RWPE1 (cell line): ENCODE measurements at regions not wholly inside any gene's neighbourhood (a gene's known extent, or its start where the extent isn't known, plus 50 kb on each side); places are given as distances from the start of the nearest gene placed in this dataset.

ENCODE experiments used
- CTCF ChIA-PET: fragments of 350-600 bp; sonication (Branson Sonifier 250); formaldehyde crosslinking; extraction: SDS; loops from one replicate; lab custom pipeline; 2021; lab: Yijun Ruan, JAX
- POLR2A ChIA-PET: fragments of 400-600 bp; formaldehyde crosslinking; extraction: SDS; loops from one replicate; lab custom pipeline; 2020; ENCODE audit warnings: antibody characterized with exemption; ENCODE audit not compliant: low non-redundant PET; lab: Yijun Ruan, JAX
- DNase-seq: peaks from one replicate; pipeline ENCODE4 v3.0.0; 2012; ENCODE audit warnings: low spot score
- H3K27ac ChIP-seq: fragments of 450-650 bp; 2 replicates; pipeline ENCODE4 v1.5.1; 2017
- CTCF ChIP-seq: fragments of 450-650 bp; conservative IDR thresholded peaks from 2 replicates; pipeline ENCODE4 v1.5.1; 2017; ENCODE audit warnings: low read depth, mild to moderate bottlenecking

DNA sequence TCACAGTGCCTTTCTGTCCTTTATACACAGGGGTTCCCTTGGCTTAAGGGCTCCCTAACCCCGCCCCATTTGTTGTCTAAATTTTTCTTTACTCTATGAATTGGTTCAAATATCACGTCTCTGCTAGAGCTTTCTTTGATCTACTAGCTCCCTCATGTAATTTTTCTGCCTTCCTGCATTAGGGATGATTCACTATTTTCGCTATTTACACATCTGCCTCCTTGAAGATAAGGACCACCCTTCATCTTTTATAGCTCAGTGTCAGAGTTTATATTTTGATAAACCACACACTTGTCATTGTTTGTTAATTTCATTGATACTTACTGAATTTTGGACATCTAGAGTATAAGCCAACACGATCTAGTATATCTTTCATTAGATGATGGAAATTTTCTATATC is 169.2 kb downstream of the LPIN1 start:
- ChIA-PET CTCF (no interaction called here), POLR2A (no interaction called here)
- no peak for TF ChIP-seq CTCF
- DNase-seq, result no peak
- no peak overlapping the region for H3K27ac ChIP-seq

DNA sequence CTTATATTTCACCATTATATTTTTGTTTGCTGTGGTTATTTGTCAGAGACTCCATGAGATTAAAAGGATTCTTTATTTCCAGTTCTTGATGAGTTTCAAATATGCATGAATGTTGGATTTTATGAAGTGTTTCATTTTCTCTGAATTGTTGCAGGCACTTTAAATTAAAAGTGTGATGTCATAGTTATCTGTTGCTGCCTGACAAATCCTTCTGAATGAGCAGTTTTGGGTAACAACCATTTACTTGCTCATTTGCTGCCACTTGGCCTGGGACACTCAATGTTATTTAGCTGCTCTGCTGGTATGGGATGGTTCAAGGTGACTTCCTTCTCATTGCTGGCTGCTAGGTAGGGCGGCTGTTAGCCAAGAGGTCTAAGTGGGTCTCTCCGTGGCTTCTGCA is 173.5 kb downstream of the LPIN1 start:
- ChIA-PET CTCF (no interaction called here), POLR2A (no interaction called here)
- DNase-seq, result no peak
- TF ChIP-seq CTCF, result no peak
- no peak overlapping the region for H3K27ac ChIP-seq

GRCh38 chr2:11920993-11921583 is 174.7 kb downstream of the LPIN1 start:
- H3K27ac ChIP-seq, result no peak overlapping the region
- ChIA-PET POLR2A (no interaction called here), CTCF (interaction anchor here (0.6 kb wide), 1 partner anchor 41 kb away, joined by 5 read pairs; no protein-coding TSS in a partner anchor)
- no peak for TF ChIP-seq CTCF
- no peak for DNase-seq

DNA sequence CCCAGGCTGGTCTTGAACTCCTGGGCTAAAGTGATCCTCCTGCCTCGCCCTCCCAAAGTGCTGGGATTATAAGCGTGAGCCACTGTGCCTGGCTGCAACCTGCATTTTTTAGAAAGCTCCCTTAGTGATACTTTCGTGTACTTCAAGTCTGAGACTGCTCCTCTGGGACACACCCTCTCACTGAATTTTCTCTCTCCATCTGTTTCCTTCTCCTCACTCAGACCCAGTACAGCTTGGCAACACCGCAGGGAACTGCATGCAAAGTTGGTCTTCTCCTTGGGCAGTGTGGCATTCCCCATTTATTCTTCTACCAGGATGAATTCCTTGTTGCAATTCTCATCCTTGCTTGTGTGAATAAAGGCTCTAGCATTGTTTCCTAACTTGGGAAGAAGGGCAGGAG is 175.9 kb downstream of the LPIN1 start:
- no peak overlapping the region for H3K27ac ChIP-seq
- ChIA-PET POLR2A (no interaction called here), CTCF (no interaction called here)
- DNase-seq, result no peak
- no peak for TF ChIP-seq CTCF

DNA sequence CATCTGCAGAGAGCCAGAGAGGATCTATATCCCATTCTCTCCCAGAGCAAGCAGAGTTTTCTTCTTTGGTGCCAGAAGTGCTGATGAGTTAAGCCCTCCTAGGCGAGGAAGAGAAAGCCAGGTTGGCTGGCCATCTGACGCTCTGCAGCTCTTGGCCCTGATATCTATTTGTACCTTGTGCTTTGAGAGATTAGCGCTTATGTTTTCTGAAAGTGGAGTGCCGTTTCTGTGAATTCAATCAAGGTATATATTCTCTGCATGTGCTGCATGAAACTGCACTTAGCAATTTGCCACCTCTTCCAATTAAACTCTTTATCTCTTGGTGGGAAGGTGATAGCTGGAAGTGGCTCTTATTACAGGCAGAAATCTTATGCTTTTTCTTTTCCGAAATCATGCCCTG is 177.5 kb downstream of the LPIN1 start:
- no peak overlapping the region for H3K27ac ChIP-seq
- ChIA-PET POLR2A (no interaction called here), CTCF (no interaction called here)
- no peak for DNase-seq
- TF ChIP-seq CTCF, result no peak

DNA sequence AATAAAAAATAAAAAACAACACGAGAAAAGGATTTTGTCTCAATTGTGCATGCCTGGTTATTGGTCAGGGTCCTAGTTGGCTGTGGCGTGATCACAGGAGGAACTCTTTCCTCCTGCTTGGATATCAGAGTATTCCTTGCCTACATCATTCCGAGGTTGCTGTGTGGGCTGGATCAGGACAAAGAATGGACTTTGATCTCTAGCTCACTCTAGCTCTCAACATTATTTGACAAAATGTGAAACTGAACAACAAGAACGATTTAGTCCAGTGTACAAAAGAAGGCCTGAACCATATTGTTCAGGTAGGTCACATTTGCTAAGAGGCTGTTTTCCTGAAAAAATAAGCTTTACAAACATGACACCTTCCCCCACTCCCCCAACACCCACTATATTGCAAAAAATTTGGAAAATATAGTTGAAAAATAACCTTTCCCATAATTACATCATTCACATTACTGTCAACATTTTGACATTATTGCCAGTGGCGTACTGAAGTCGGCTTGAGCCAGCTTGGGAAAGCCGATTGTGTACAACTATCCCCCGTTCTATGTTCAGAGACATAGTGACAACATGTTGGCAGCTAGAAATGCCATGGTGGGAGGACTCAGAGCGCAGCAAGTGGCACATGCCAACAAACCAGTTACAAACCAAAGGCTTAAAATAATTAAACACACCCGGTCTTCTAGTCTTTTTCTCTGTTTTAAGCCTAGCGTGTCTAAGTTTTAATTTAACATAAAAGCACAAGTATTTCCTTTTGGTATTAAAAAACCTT is 179.0 kb downstream of the LPIN1 start:
- POLR2A ChIA-PET, result interaction anchor here (0.6 kb wide), 1 partner anchor 36 kb away, joined by 3 read pairs; no protein-coding TSS in a partner anchor
- no peak for DNase-seq
- CTCF ChIA-PET, result no interaction called here
- no peak for TF ChIP-seq CTCF
- H3K27ac ChIP-seq, result no peak overlapping the region
